HFFc6 (cell line): ENCODE measurements at regions not wholly inside any gene's neighbourhood (a gene's known extent, or its start where the extent isn't known, plus 50 kb on each side); places are given as distances from the start of the nearest gene placed in this dataset.

Experiments
- DNase-seq: peaks from one replicate; pipeline ENCODE4 v3.0.0-alpha.2; 2018
- H3K27ac Mint-ChIP-seq: 2 replicates; pipeline ENCODE4 v1.8.0; 2020; ENCODE audit warnings: mild to moderate bottlenecking, mixed read lengths
- H3K27me3 Mint-ChIP-seq: 2 replicates; pipeline ENCODE4 v1.8.0; 2021; ENCODE audit warnings: mild to moderate bottlenecking, moderate library complexity, mixed read lengths; ENCODE audit not compliant: insufficient read depth
- H3K36me3 Mint-ChIP-seq: 2 replicates; pipeline ENCODE4 v1.8.0; 2021; ENCODE audit warnings: low read depth, mixed read lengths
- H3K4me1 Mint-ChIP-seq: 2 replicates; pipeline ENCODE4 v1.8.0; 2020; ENCODE audit warnings: low read depth, mixed read lengths
- H3K4me3 Mint-ChIP-seq: 2 replicates; pipeline ENCODE4 v1.8.0; 2020; ENCODE audit warnings: mild to moderate bottlenecking, moderate library complexity, mixed read lengths
- H3K9me3 Mint-ChIP-seq: 2 replicates; pipeline ENCODE4 v1.8.0; 2020; ENCODE audit warnings: mild to moderate bottlenecking, mixed read lengths
- TF ChIP-seq, protein P1 (sequence below): fragments of 200-600 bp; sonication (generic); IDR thresholded peaks from 2 replicates; pipeline ENCODE4 v1.5.0; 2021; ENCODE audit warnings: antibody characterized with exemption, mild to moderate bottlenecking

DNA sequence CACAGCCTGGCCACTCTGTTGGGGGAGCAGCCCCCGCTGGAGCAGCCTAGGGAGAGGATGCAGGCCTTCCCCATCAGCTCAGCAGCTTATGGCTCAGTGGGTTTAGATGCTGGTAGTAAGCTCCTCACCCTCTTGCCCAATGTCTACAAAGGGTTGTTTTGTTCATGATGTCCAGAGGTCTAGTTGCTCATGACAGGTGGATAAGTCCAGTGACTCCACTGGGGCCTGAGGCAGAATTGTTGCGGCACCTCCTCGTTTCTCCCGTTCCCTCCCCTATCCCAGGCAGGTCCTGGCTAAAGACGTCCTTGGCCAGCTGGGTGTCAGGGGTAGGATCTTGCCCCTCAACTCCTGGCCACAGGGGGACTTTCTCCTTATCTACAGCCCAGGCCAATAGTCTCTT, 233.5 kb upstream of the B3GAT1 start:
- no peak for DNase-seq
- Mint-ChIP-seq H3K4me3 (no peak overlapping the region), H3K36me3 (no peaks in the 10 kb centered on the region), H3K4me1 (no peaks in the 10 kb centered on the region), H3K27ac (no peak overlapping the region), H3K27me3 (no peaks in the 10 kb centered on the region), H3K9me3 (peaks cover 61% of the 10 kb centered on the region)
- TF ChIP-seq, protein P1, sequence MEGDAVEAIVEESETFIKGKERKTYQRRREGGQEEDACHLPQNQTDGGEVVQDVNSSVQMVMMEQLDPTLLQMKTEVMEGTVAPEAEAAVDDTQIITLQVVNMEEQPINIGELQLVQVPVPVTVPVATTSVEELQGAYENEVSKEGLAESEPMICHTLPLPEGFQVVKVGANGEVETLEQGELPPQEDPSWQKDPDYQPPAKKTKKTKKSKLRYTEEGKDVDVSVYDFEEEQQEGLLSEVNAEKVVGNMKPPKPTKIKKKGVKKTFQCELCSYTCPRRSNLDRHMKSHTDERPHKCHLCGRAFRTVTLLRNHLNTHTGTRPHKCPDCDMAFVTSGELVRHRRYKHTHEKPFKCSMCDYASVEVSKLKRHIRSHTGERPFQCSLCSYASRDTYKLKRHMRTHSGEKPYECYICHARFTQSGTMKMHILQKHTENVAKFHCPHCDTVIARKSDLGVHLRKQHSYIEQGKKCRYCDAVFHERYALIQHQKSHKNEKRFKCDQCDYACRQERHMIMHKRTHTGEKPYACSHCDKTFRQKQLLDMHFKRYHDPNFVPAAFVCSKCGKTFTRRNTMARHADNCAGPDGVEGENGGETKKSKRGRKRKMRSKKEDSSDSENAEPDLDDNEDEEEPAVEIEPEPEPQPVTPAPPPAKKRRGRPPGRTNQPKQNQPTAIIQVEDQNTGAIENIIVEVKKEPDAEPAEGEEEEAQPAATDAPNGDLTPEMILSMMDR = no peak

DNA sequence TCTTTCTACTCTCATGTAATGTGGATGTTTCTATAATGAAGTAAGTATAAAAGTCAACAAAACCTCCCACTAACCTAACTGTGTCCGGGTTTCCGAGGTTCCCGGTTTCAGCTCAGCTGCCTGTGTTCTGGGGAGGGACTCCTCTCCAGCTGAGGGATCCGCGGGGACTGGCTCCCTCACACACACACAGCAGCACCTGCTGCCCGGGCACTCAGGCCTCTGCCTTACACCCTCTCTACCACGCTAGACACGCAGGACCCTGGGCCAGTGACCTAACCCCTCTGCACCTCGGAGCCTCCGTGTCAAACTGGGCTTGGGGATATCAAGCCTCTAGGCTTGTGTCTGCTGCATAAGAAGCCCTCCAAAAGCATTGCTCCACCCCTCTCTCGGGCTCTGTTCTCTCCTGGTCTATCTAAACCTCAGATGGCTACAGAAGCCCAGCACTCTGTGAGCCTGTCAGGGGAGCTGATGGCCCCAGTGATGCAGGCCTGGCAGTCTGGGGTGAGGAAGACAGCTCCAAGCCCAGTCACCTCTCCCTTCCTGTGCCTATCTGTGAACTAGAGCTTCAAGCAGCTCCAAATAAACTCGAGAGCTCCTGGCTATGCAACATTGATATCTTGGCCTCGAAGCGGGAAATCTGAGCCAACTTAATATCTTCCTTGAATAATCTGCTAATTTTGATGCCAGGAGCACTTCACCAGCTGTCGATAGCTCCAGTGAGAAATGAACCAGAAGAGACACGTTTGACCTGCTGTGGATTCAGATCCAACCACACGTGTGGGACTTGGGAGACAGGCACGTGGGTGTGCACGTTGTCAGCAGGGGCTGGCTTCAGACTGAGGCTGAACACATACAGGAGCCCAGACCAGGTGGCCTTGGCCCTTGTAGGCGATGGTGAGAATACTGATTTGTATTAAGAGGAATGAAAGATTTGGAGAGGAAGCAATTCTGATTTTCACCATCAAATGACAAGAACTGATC, 232.7 kb upstream of the B3GAT1 start:
- no peak overlapping the region for H3K27ac Mint-ChIP-seq
- H3K4me1 Mint-ChIP-seq = no peaks in the 10 kb centered on the region
- H3K4me3 Mint-ChIP-seq = no peak overlapping the region
- no peaks in the 10 kb centered on the region for H3K36me3 Mint-ChIP-seq
- TF ChIP-seq, protein P1 = no peak
- peaks cover 60% of the 10 kb centered on the region for H3K9me3 Mint-ChIP-seq
- no peaks in the 10 kb centered on the region for H3K27me3 Mint-ChIP-seq
- DNase-seq = no peak

DNA sequence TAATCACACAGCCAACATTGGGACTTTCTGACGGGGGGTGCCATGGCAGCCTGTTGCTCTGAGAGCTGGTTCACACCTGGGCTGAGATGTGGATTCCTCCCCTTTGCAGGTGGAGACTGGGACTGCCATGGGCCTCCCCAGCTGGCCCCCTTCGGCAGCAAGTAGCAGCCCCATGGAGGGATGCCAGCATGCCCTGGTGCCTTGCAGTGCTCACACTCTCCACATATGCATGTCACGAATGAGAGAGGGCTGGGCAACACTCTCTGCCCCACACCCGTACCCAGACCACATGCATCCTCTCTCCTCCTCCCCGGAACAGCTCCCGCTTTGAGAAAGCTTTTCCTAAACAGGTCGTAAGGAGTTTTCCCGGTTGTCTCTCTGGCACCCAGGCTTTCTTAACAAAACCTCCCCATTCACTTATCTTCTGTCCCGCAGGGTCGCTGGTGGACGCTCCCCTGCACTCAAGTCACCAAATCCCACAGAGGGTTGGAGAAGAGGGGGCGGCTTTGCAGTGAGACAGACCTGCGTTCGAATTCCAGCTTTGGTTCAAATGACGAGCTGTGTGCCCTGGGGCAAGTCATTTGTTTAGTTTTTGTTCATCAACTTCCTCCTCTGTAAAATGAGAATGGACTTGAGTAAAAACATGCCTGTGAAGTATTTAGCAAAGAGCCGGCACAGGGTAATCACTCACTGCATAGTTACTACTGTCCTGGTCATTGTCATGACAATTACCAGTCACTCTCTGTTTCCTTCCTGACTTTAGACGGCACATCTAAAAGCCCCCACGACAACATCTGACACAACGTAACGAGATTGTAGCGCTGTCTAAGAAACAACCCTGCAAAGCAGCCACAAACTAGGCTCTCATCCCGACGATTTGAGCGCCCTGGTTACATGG, 231.3 kb upstream of the B3GAT1 start:
- no peaks in the 10 kb centered on the region for H3K27me3 Mint-ChIP-seq
- no peak for DNase-seq
- peaks cover 61% of the 10 kb centered on the region for H3K9me3 Mint-ChIP-seq
- TF ChIP-seq, protein P1 = no peak
- H3K4me3 Mint-ChIP-seq = no peak overlapping the region
- H3K27ac Mint-ChIP-seq = no peak overlapping the region
- no peaks in the 10 kb centered on the region for H3K36me3 Mint-ChIP-seq
- no peaks in the 10 kb centered on the region for H3K4me1 Mint-ChIP-seq

DNA sequence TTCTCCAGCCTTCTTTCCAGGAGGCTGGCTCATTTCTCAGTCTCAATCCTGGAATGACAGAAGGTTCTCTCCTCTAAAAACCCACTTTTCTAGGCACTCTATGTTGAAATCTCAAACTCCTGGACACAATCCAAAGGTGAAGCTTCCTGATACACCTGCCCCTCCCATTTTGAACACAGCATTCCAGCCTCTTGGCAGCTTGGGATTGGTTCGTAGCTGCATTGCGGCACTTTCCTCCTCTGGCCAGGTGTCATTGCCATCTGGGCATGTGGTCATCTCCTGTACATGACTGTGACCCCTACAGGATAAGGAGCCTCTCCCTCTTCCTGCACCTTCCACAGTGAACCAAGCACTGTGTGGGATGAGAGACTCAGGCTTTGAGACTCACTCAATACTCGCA, 230.2 kb upstream of the B3GAT1 start:
- Mint-ChIP-seq H3K27ac (no peak overlapping the region), H3K27me3 (no peaks in the 10 kb centered on the region), H3K9me3 (peaks cover 68% of the 10 kb centered on the region), H3K4me1 (no peaks in the 10 kb centered on the region), H3K36me3 (no peaks in the 10 kb centered on the region), H3K4me3 (no peak overlapping the region)
- TF ChIP-seq, protein P1 = no peak
- no peak for DNase-seq

DNA sequence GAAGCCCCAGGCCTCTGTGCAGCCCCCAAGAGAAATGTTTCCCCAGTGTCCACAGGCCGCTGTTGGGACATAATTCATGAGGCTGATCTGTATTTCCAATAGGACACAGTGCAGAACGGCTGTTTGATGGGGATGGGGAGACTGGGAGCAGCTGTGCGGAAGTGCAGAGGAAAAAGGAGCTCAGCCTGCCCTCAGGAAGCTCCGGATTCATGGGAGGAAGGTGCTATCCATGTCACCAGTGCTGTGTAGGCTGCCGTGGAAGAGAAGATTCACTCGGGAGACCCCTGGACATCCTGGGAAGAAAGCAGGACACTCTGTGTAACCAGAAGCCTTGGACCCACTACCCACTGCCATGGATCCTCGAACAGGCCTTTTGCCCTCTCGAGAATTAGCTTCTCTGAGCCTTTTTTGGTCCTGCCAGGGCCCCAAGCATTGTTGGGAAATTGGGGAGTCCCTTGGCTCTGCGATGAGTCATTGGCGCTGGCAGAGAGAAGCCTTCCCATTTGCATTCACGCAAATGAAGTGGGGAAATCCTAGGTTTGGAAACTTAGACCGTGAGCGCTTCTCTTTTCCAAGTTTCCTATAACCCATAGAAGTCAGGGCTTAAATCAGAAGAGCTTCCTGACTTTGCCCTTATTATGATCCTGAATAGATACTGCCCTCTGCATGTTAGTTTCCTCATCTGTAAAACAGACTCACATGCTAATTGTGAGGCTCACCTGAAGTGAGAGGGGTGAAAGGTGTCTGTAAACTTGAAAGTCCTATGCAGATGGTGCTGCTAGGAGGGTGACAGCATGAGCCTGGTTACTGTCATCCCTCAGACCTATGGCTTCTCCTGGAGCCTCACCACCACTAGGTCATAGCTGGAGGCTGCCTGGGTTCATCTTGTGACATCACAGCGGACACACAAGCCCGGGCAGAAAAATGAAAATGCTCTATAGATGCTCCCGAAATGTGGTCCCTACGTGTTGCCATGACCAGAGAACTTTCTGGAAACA, 229.2 kb upstream of the B3GAT1 start:
- H3K27me3 Mint-ChIP-seq = no peaks in the 10 kb centered on the region
- TF ChIP-seq, protein P1 = no peak
- H3K27ac Mint-ChIP-seq = no peak overlapping the region
- no peaks in the 10 kb centered on the region for H3K4me1 Mint-ChIP-seq
- H3K4me3 Mint-ChIP-seq = no peak overlapping the region
- peaks cover 4% of the 10 kb centered on the region; the same call in 1 of the 2 replicates for H3K36me3 Mint-ChIP-seq
- peaks cover 72% of the 10 kb centered on the region for H3K9me3 Mint-ChIP-seq
- no peak for DNase-seq
